ENCODE measurements at regions not wholly inside any gene's neighbourhood (a gene's known extent, or its start where the extent isn't known, plus 50 kb on each side); places are given as distances from the start of the nearest gene placed in this dataset.

DNA sequence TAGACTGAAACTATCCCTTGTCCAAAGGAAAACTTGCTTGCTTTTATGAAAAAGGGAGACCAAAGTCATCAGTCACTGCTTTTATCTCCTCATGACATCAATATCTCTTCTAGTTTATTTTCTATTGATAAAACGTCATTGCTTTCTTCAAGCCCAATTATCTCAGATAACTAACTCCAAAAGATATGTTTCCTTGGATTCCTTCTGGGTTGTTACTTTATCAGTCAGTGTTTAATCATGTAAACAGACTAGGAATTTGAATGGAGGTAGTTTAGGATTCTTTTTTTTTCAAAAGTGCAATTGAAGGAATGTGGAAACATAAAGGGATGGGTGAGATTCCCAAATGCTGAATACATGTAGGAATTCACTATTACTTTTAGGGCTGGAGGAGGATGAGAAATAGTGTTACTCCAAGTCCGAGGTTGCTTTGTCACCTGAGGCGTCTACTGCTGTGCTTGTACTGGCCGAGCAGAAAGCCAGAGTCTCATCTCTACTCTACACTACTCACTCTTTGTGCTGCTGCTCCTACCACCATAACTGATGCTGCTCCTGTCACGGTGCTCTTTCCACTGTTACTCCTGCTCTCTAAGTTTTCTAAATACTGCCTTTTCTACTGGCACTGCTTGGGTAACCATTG, 1697.1 kb upstream of the NUDT12 start:
- H3K4me3 ChIP-seq (ENCODE audit: low read length): no peak overlapping the region
- H3K9ac ChIP-seq (ENCODE audit: low read depth, low read length): no peak overlapping the region
- no peak overlapping the region for H3K27ac ChIP-seq (ENCODE audit: low read length)
- H3K36me3 ChIP-seq (ENCODE audit: insufficient read depth, low read depth, low read length): no peaks in the 10 kb centered on the region
- no peaks in the 10 kb centered on the region for H3K27me3 ChIP-seq (ENCODE audit: insufficient read depth, low read length)
- 0 out of 2 replicates have a peak, but pooled peaks cover 5% of the 10 kb centered on the region for H3K4me1 ChIP-seq (ENCODE audit: insufficient read depth, low read length)
- H3K9me3 ChIP-seq (ENCODE audit: insufficient read depth, low read depth, low read length): no peaks in the 10 kb centered on the region

GRCh38 chr5:105238561-105238960, 1676.0 kb upstream of the NUDT12 start:
- Histone ChIP-seq H3K4me3 (ENCODE audit: low read length) (no peak overlapping the region), H3K27me3 (ENCODE audit: insufficient read depth, low read length) (no peaks in the 10 kb centered on the region), H3K9ac (ENCODE audit: low read depth, low read length) (no peak overlapping the region), H3K9me3 (ENCODE audit: insufficient read depth, low read depth, low read length) (no peaks in the 10 kb centered on the region), H3K36me3 (ENCODE audit: insufficient read depth, low read depth, low read length) (no peaks in the 10 kb centered on the region), H3K4me1 (ENCODE audit: insufficient read depth, low read length) (no peaks in the 10 kb centered on the region), H3K27ac (ENCODE audit: low read length) (no peak overlapping the region)

- Histone ChIP-seq H3K9me3 (ENCODE audit: insufficient read depth, low read depth, low read length) (no peaks in the 10 kb centered on the region), H3K36me3 (ENCODE audit: insufficient read depth, low read depth, low read length) (no peaks in the 10 kb centered on the region), H3K9ac (ENCODE audit: low read depth, low read length) (no peak overlapping the region), H3K27ac (ENCODE audit: low read length) (no peak overlapping the region), H3K4me1 (ENCODE audit: insufficient read depth, low read length) (no peaks in the 10 kb centered on the region), H3K4me3 (ENCODE audit: low read length) (no peak overlapping the region), H3K27me3 (ENCODE audit: insufficient read depth, low read length) (no peaks in the 10 kb centered on the region)
Measured at GRCh38 chr5:105230516-105231157, 1668.0 kb upstream of the NUDT12 start.

GRCh38 chr5:105218018-105218417, 1655.4 kb upstream of the NUDT12 start:
- H3K27me3 ChIP-seq (ENCODE audit: insufficient read depth, low read length): no peaks in the 10 kb centered on the region

GRCh38 chr5:105213078-105213477, 1650.5 kb upstream of the NUDT12 start:
- Histone ChIP-seq H3K36me3 (ENCODE audit: insufficient read depth, low read depth, low read length) (no peaks in the 10 kb centered on the region), H3K27me3 (ENCODE audit: insufficient read depth, low read length) (no peaks in the 10 kb centered on the region), H3K4me1 (ENCODE audit: insufficient read depth, low read length) (peaks cover 4% of the 10 kb centered on the region; the same call in 1 of the 2 replicates), H3K9ac (ENCODE audit: low read depth, low read length) (no peak overlapping the region), H3K4me3 (ENCODE audit: low read length) (no peak overlapping the region), H3K27ac (ENCODE audit: low read length) (no peak overlapping the region), H3K9me3 (ENCODE audit: insufficient read depth, low read depth, low read length) (no peaks in the 10 kb centered on the region)

More at GRCh38 chr5:105218018-105218417, 1655.4 kb upstream of the NUDT12 start:
- H3K9ac ChIP-seq (ENCODE audit: low read depth, low read length): no peak overlapping the region
- no peak overlapping the region for H3K27ac ChIP-seq (ENCODE audit: low read length)
- H3K4me3 ChIP-seq (ENCODE audit: low read length): no peak overlapping the region
- H3K36me3 ChIP-seq (ENCODE audit: insufficient read depth, low read depth, low read length): no peaks in the 10 kb centered on the region
- no peaks in the 10 kb centered on the region for H3K9me3 ChIP-seq (ENCODE audit: insufficient read depth, low read depth, low read length)
- peaks cover 4% of the 10 kb centered on the region; the same call in 1 of the 2 replicates for H3K4me1 ChIP-seq (ENCODE audit: insufficient read depth, low read length)

DNA sequence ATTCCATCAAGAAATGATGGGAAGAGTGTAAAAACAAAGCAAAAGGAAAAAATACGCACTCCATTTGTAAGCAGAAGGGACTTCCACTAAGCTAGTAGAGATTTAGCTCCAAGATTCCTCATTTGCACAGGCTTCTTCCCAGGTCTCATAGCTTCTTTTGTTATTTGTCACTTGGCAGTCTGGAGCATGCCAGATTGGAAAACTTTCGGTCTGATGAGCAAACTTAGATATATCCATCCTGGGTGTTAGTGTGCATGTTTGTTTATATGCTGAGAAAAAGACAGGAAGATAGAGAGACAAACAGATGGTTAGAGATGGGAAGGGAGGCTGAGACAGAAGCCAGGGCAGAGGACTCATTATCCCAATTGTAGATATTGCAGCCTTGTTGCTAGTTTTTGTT, 1644.5 kb upstream of the NUDT12 start:
- no peaks in the 10 kb centered on the region for H3K4me1 ChIP-seq (ENCODE audit: insufficient read depth, low read length)
- no peak overlapping the region for H3K27ac ChIP-seq (ENCODE audit: low read length)
- no peaks in the 10 kb centered on the region for H3K9me3 ChIP-seq (ENCODE audit: insufficient read depth, low read depth, low read length)
- no peak overlapping the region for H3K4me3 ChIP-seq (ENCODE audit: low read length)
- no peaks in the 10 kb centered on the region for H3K36me3 ChIP-seq (ENCODE audit: insufficient read depth, low read depth, low read length)
- H3K27me3 ChIP-seq (ENCODE audit: insufficient read depth, low read length): no peaks in the 10 kb centered on the region
- no peak overlapping the region for H3K9ac ChIP-seq (ENCODE audit: low read depth, low read length)

- H3K9ac ChIP-seq (ENCODE audit: low read depth, low read length): no peak overlapping the region
- H3K27me3 ChIP-seq (ENCODE audit: insufficient read depth, low read length): no peaks in the 10 kb centered on the region
- no peaks in the 10 kb centered on the region for H3K9me3 ChIP-seq (ENCODE audit: insufficient read depth, low read depth, low read length)
- no peaks in the 10 kb centered on the region for H3K4me1 ChIP-seq (ENCODE audit: insufficient read depth, low read length)
- H3K36me3 ChIP-seq (ENCODE audit: insufficient read depth, low read depth, low read length): no peaks in the 10 kb centered on the region
- H3K4me3 ChIP-seq (ENCODE audit: low read length): no peak overlapping the region
- no peak overlapping the region for H3K27ac ChIP-seq (ENCODE audit: low read length)
Measured at GRCh38 chr5:105197531-105197930, 1634.9 kb upstream of the NUDT12 start.

DNA sequence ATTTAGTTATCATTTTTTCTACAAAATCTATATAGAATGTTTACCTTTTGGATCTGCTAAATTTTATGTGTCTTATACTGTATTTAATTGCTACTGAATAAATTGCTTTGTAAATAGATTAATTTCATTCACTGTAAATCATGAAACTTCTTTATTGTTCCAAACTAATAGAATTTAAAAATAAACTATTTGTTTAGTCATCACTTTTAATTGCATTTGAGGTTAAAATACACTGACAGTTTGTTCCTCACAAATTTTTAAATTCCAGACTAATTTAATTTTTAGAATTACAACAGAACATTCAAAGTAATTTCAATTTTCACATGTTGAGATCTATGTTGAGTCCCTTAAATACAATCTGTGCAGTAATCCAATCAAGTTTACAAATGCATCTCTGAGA, 1633.2 kb upstream of the NUDT12 start:
- Histone ChIP-seq H3K4me1 (ENCODE audit: insufficient read depth, low read length) (no peaks in the 10 kb centered on the region), H3K27me3 (ENCODE audit: insufficient read depth, low read length) (no peaks in the 10 kb centered on the region), H3K27ac (ENCODE audit: low read length) (no peak overlapping the region), H3K9ac (ENCODE audit: low read depth, low read length) (no peak overlapping the region), H3K9me3 (ENCODE audit: insufficient read depth, low read depth, low read length) (no peaks in the 10 kb centered on the region), H3K4me3 (ENCODE audit: low read length) (no peak overlapping the region), H3K36me3 (ENCODE audit: insufficient read depth, low read depth, low read length) (no peaks in the 10 kb centered on the region)

GRCh38 chr5:105172918-105173317, 1610.3 kb upstream of the NUDT12 start:
- H3K27me3 ChIP-seq (ENCODE audit: insufficient read depth, low read length): no peaks in the 10 kb centered on the region
- no peak overlapping the region for H3K4me3 ChIP-seq (ENCODE audit: low read length)
- no peaks in the 10 kb centered on the region for H3K36me3 ChIP-seq (ENCODE audit: insufficient read depth, low read depth, low read length)
- no peak overlapping the region for H3K9ac ChIP-seq (ENCODE audit: low read depth, low read length)
- H3K27ac ChIP-seq (ENCODE audit: low read length): no peak overlapping the region
- no peaks in the 10 kb centered on the region for H3K9me3 ChIP-seq (ENCODE audit: insufficient read depth, low read depth, low read length)
- no peaks in the 10 kb centered on the region for H3K4me1 ChIP-seq (ENCODE audit: insufficient read depth, low read length)

DNA sequence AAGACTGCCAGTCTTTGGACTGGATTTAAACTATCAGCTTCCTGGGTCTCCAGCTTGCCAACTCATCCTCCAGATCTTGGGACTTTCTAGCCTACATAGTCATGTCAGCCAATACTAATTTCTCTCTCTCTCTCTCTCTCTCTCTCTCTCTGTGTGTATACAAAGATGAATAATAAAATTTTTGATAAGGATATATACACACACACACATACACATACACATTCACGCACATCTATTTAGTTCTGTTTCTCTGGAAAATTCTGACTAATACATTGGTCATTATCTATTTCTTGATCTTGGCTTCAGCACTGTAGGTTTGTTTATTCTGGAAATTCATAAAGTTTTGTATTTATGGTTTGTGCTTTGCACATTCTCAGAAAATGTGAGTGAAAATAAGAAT, 1606.2 kb upstream of the NUDT12 start:
- H3K36me3 ChIP-seq (ENCODE audit: insufficient read depth, low read depth, low read length): no peaks in the 10 kb centered on the region
- H3K27ac ChIP-seq (ENCODE audit: low read length): no peak overlapping the region
- H3K27me3 ChIP-seq (ENCODE audit: insufficient read depth, low read length): no peaks in the 10 kb centered on the region
- no peak overlapping the region for H3K4me3 ChIP-seq (ENCODE audit: low read length)
- H3K9me3 ChIP-seq (ENCODE audit: insufficient read depth, low read depth, low read length): no peaks in the 10 kb centered on the region
- no peak overlapping the region for H3K9ac ChIP-seq (ENCODE audit: low read depth, low read length)
- H3K4me1 ChIP-seq (ENCODE audit: insufficient read depth, low read length): no peaks in the 10 kb centered on the region

- H3K4me1 ChIP-seq (ENCODE audit: insufficient read depth, low read length): no peaks in the 10 kb centered on the region
- H3K36me3 ChIP-seq (ENCODE audit: insufficient read depth, low read depth, low read length): no peaks in the 10 kb centered on the region
- no peaks in the 10 kb centered on the region for H3K9me3 ChIP-seq (ENCODE audit: insufficient read depth, low read depth, low read length)
- H3K9ac ChIP-seq (ENCODE audit: low read depth, low read length): no peak overlapping the region
- no peak overlapping the region for H3K27ac ChIP-seq (ENCODE audit: low read length)
- no peak overlapping the region for H3K4me3 ChIP-seq (ENCODE audit: low read length)
- H3K27me3 ChIP-seq (ENCODE audit: insufficient read depth, low read length): no peaks in the 10 kb centered on the region
Measured at GRCh38 chr5:105167092-105167491, 1604.5 kb upstream of the NUDT12 start.

- H3K36me3 ChIP-seq (ENCODE audit: insufficient read depth, low read depth, low read length): no peaks in the 10 kb centered on the region
- no peaks in the 10 kb centered on the region for H3K9me3 ChIP-seq (ENCODE audit: insufficient read depth, low read depth, low read length)
- no peaks in the 10 kb centered on the region for H3K4me1 ChIP-seq (ENCODE audit: insufficient read depth, low read length)
- no peak overlapping the region for H3K27ac ChIP-seq (ENCODE audit: low read length)
- no peak overlapping the region for H3K4me3 ChIP-seq (ENCODE audit: low read length)
- no peaks in the 10 kb centered on the region for H3K27me3 ChIP-seq (ENCODE audit: insufficient read depth, low read length)
- H3K9ac ChIP-seq (ENCODE audit: low read depth, low read length): no peak overlapping the region
Measured at GRCh38 chr5:105163547-105163946, 1601.0 kb upstream of the NUDT12 start.

All from iPS-20b (cell line).